LNCaP clone FGC (cell line): ENCODE measurements at regions not wholly inside any gene's neighbourhood (a gene's known extent, or its start where the extent isn't known, plus 50 kb on each side); places are given as distances from the start of the nearest gene placed in this dataset.
"Not testable (repeated sequence)": the region's sequence is repeated elsewhere in the genome, so short reads cannot be mapped to it uniquely, and the experiment has no call there.

Source experiments
- DNase-seq: peaks from one replicate; pipeline ENCODE4 v3.0.0-alpha.2; 2011; ENCODE audit warnings: low read depth
- H3K4me3 ChIP-seq: 2 replicates; pipeline ENCODE4 v1.5.1; 2011; ENCODE audit warnings: mild to moderate bottlenecking, low read depth, low read length, control low read depth
- CTCF ChIP-seq: IDR thresholded peaks from 2 replicates; pipeline ENCODE4 v1.5.1; 2012; ENCODE audit warnings: mild to moderate bottlenecking; ENCODE audit not compliant: control insufficient read depth, insufficient read depth; ENCODE audit errors: extremely low read depth

- TF ChIP-seq CTCF = no peak
- DNase-seq = no peak
- H3K4me3 ChIP-seq = no peak overlapping the region
Observed at GRCh38 chr5:100682625-100683024, 147.5 kb downstream of the FAM174A start.

GRCh38 chr5:100683881-100684280, 148.7 kb downstream of the FAM174A start:
- no peak for DNase-seq
- TF ChIP-seq CTCF = no peak
- H3K4me3 ChIP-seq = no peak overlapping the region

GRCh38 chr5:100685122-100685521, 149.9 kb downstream of the FAM174A start:
- DNase-seq, H3K4me3 ChIP-seq: not testable (repeated sequence)

- not testable (repeated sequence) for DNase-seq, H3K4me3 ChIP-seq
Observed at GRCh38 chr5:100688834-100689233, 153.7 kb downstream of the FAM174A start.

GRCh38 chr5:100690036-100690560, 154.9 kb downstream of the FAM174A start:
- DNase-seq = no peak
- TF ChIP-seq CTCF = no peak
- no peak overlapping the region for H3K4me3 ChIP-seq

- no peak for DNase-seq
- no peak for TF ChIP-seq CTCF
- H3K4me3 ChIP-seq = no peak overlapping the region
Observed at GRCh38 chr5:100691085-100691484, 155.9 kb downstream of the FAM174A start.

- H3K4me3 ChIP-seq = no peak overlapping the region
- DNase-seq = no peak
- no peak for TF ChIP-seq CTCF
Observed at GRCh38 chr5:100691548-100691947, 156.4 kb downstream of the FAM174A start.

- no peak overlapping the region for H3K4me3 ChIP-seq
- DNase-seq = no peak
- no peak for TF ChIP-seq CTCF
Observed at GRCh38 chr5:100693481-100693880, 158.3 kb downstream of the FAM174A start.
